Colonic mucosa (tissue), 4 donors: ENCODE measurements at regions not wholly inside any gene's neighbourhood (a gene's known extent, or its start where the extent isn't known, plus 50 kb on each side); places are given as distances from the start of the nearest gene placed in this dataset.
"Not testable (repeated sequence)": the region's sequence is repeated elsewhere in the genome, so short reads cannot be mapped to it uniquely, and the experiment has no call there.

Experiments
- DNase-seq: peaks from one replicate; pipeline ENCODE4 v3.0.0-alpha.2; 2020
- H3K27ac ChIP-seq: fragments of 200-600 bp; one replicate; pipeline ENCODE4 v1.8.0; 2021
- H3K27me3 ChIP-seq: fragments of 200-600 bp; one replicate; pipeline ENCODE4 v1.8.0; 2021
- H3K36me3 ChIP-seq: fragments of 200-600 bp; one replicate; pipeline ENCODE4 v1.8.0; 2021
- H3K4me1 ChIP-seq: fragments of 200-600 bp; one replicate; pipeline ENCODE4 v1.8.0; 2021; ENCODE audit warnings: mild to moderate bottlenecking
- H3K4me3 ChIP-seq: fragments of 200-600 bp; one replicate; pipeline ENCODE4 v1.8.0; 2021
- H3K9ac ChIP-seq, 2 donors: one replicate each; pipeline ENCODE4 v1.7.0; 2013; ENCODE audit warnings: control low read depth in 2 of 2, low read depth in 2 of 2, low read length in 2 of 2
- H3K9me3 ChIP-seq: fragments of 200-600 bp; one replicate; pipeline ENCODE4 v1.8.0; 2021
- intact Hi-C: fragments of 100-400 bp; cut with DNase I; formaldehyde crosslinking; loops from one replicate; pipeline ENCODE4 v1.14.1; 2022
- TF ChIP-seq, protein P1 (sequence below): fragments of 200-600 bp; IDR thresholded peaks from one replicate; pipeline ENCODE4 v1.8.0; 2022; ENCODE audit warnings: antibody characterized with exemption, mild to moderate bottlenecking
- donor health status: healthy.
- donor health status: DM: no; HTN: no; CAD: no.
- donor health status: DM: no; HTN: no; CAD: no.

DNA sequence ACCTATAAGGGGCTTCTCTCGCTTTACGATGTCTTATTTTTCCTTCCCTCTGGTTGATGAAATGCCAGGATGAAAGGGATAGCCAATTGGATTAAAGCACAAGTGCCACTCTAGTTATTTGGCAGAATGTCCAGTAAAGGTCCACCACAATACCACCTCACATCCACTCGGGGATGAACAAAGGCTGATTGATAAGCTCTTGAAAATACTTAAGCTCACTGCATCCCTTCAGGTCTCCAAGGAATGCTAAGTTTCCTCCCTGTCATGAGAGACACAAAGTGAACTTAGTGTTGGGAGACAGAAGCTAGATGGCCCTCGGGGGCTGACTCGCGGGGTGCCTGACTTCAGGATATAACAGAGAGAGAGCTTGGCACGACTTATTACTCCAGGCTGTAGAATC, 185.9 kb upstream of the ZNF644 start:
- H3K4me3 ChIP-seq, H3K9me3 ChIP-seq, H3K4me1 ChIP-seq, DNase-seq, H3K36me3 ChIP-seq, H3K27me3 ChIP-seq, intact Hi-C loops, H3K27ac ChIP-seq, H3K9ac ChIP-seq: not testable (repeated sequence)

DNA sequence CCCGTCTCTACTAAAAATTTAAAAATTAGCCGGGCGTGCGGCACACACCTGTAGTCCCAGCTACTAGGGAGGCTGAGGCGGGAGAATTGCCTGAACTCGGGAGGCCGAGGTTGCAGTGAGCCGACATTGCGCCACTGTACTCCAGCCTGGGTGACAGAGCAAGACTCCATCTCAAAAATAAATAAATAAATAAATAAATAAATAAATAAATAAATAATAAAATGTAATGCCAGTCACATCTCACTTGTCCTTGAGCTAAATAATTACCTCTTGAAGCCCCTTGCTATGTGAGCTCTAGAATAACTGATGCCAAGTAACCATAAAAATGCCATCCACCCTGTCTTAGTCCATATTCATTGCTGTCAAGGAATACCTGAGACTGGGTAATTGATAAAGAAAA, 182.3 kb upstream of the ZNF644 start:
- H3K27ac ChIP-seq, H3K36me3 ChIP-seq, intact Hi-C loops, H3K27me3 ChIP-seq, H3K4me3 ChIP-seq, H3K9ac ChIP-seq, H3K4me1 ChIP-seq, H3K9me3 ChIP-seq, DNase-seq: not testable (repeated sequence)

- Histone ChIP-seq H3K27ac (no peak overlapping the region), H3K4me3 (no peak overlapping the region), H3K9me3 (no peaks in the 10 kb centered on the region), H3K36me3 (no peaks in the 10 kb centered on the region), H3K27me3 (no peaks in the 10 kb centered on the region), H3K4me1 (no peaks in the 10 kb centered on the region), H3K9ac (no peak overlapping the region)
- intact Hi-C loops: no loop called here
- no peak for DNase-seq
- TF ChIP-seq, protein P1, sequence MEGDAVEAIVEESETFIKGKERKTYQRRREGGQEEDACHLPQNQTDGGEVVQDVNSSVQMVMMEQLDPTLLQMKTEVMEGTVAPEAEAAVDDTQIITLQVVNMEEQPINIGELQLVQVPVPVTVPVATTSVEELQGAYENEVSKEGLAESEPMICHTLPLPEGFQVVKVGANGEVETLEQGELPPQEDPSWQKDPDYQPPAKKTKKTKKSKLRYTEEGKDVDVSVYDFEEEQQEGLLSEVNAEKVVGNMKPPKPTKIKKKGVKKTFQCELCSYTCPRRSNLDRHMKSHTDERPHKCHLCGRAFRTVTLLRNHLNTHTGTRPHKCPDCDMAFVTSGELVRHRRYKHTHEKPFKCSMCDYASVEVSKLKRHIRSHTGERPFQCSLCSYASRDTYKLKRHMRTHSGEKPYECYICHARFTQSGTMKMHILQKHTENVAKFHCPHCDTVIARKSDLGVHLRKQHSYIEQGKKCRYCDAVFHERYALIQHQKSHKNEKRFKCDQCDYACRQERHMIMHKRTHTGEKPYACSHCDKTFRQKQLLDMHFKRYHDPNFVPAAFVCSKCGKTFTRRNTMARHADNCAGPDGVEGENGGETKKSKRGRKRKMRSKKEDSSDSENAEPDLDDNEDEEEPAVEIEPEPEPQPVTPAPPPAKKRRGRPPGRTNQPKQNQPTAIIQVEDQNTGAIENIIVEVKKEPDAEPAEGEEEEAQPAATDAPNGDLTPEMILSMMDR: no peak
Measured at GRCh38 chr1:91201694-91202093, 179.9 kb upstream of the ZNF644 start.

DNA sequence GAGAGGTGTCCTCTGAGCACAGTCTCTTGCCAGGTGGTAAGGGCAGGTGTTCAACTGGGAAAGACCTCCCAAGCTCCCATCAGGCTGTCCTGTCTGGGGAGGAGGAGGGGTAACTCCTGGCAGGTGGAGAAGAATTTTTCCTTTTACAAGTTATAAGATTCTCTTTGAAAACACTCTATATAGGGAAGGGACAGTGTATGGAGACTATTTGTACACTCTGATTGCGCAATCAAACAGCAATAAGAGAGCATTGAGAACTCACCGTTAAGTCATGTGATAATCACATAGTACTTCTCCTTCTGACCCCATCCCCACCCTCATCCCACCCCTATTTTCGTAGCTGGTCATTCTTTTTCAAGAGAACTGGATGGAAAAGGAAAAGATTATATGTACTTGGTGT, 179.3 kb upstream of the ZNF644 start:
- no peak overlapping the region for H3K4me3 ChIP-seq
- no peaks in the 10 kb centered on the region for H3K4me1 ChIP-seq
- intact Hi-C loops: no loop called here
- H3K27ac ChIP-seq: no peak overlapping the region
- TF ChIP-seq, protein P1: no peak
- H3K36me3 ChIP-seq: no peaks in the 10 kb centered on the region
- no peaks in the 10 kb centered on the region for H3K27me3 ChIP-seq
- H3K9ac ChIP-seq: no peak overlapping the region
- no peaks in the 10 kb centered on the region for H3K9me3 ChIP-seq
- no peak for DNase-seq

GRCh38 chr1:91200675-91201074, 178.8 kb upstream of the ZNF644 start:
- intact Hi-C loops: no loop called here
- Histone ChIP-seq H3K4me1 (no peaks in the 10 kb centered on the region), H3K36me3 (no peaks in the 10 kb centered on the region), H3K9ac (no peak overlapping the region), H3K9me3 (no peaks in the 10 kb centered on the region), H3K27ac (no peak overlapping the region), H3K27me3 (no peaks in the 10 kb centered on the region), H3K4me3 (no peak overlapping the region)
- DNase-seq: no peak
- TF ChIP-seq, protein P1: no peak

DNA sequence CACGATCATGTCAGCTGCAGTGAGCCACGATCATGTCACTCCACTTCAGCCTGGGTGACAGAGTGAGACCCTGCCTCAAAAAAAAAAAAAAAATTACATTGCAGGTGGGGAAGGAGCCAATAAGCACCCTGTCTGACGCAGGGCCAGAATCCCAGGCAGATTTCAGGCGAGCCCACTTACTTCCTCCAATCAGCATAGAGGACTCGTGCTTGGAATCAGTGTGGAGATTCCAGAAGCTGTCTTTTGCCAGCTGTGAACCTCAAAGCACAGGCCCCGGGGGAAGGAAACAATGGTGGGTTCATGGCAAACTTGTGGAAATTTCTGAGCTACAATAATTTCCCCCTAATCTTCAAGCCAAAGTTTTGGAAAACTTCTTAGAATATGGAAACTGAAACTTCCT, 178.2 kb upstream of the ZNF644 start:
- Histone ChIP-seq H3K4me3 (no peak overlapping the region), H3K4me1 (no peaks in the 10 kb centered on the region), H3K9me3 (no peaks in the 10 kb centered on the region), H3K27me3 (no peaks in the 10 kb centered on the region), H3K27ac (no peak overlapping the region), H3K36me3 (no peaks in the 10 kb centered on the region), H3K9ac (no peak overlapping the region)
- no peak for DNase-seq
- intact Hi-C loops: no loop called here
- TF ChIP-seq, protein P1: no peak

- Histone ChIP-seq H3K9me3 (no peaks in the 10 kb centered on the region), H3K4me3 (no peak overlapping the region), H3K27ac (no peak overlapping the region), H3K36me3 (no peaks in the 10 kb centered on the region), H3K27me3 (no peaks in the 10 kb centered on the region), H3K4me1 (no peaks in the 10 kb centered on the region), H3K9ac (no peak overlapping the region)
- intact Hi-C loops: no loop called here
- DNase-seq: no peak
- TF ChIP-seq, protein P1: no peak
Measured at GRCh38 chr1:91190996-91191395, 169.2 kb upstream of the ZNF644 start.
